ENCODE measurements at regions not wholly inside any gene's neighbourhood (a gene's known extent, or its start where the extent isn't known, plus 50 kb on each side); places are given as distances from the start of the nearest gene placed in this dataset.

DNA sequence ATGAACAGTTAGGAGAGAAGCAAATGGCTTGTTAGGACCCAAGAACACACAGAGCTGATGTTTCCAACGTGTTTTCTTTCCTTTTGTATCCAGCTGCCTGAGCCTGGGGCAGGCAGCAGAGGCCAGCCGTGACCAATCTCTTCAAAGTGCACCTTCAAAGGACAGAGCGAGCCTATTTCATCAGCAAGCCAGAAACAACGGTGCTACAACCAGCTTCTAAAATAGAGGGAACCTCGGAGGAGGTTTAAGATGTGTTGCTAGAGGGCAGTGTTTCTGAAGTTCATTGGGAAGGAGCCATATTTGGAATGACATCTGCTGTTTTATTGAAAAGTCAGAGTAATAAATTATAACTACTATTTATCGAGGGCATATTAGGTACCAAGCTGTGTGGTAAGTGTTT, 56.2 kb upstream of the RFC3 start:
- peak; percentile 30 to 60 (median 34) for DNase-seq

GRCh38 chr13:33763021-33763420, 54.9 kb upstream of the RFC3 start:
- DNase-seq: no peak

- DNase-seq: peak in 2 of 3 experiments; percentile 0 to 17
Measured at GRCh38 chr13:33764716-33765115, 53.2 kb upstream of the RFC3 start.

DNA sequence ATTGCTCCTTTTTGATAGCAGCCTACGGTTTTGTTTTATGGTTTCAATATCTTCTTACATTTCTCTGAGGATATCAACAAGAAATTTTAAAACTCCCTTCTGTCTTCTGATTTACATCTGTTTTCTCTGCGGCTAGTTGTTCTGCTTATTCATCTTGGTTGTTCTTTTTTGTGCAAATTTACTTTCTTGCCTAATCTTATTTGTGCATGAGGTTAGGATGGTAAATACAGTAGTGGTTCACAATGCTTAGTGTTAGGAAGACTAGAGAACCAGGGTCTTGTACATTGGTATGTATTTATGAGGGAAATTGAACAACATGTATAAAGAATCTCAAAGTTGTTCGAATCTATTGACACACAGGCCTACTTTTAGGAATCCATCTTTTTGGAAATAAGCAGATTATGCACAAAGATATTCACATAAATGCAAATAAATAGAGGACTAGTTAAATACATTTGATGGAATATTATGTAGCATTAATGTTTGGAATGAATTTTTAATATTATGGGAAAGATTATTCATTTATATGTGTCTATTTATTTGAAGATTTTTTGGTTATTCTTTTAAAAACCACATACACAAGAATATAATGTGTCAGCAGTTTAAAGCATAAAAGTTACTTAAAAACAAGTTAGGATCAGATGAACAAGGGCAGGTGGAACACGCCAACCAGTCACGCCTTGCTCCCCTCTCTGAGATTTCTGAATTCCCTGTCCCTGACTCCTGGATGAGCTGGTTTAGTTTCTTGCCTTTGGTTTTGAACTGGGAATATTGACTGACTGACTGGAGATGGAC, 51.4 kb upstream of the RFC3 start:
- DNase-seq: no peak

GRCh38 chr13:33767140-33767539, 50.8 kb upstream of the RFC3 start:
- no peak for DNase-seq

Measured in NCI-H1417 (cell line).